Karpas-422 (cell line): ENCODE measurements at regions not wholly inside any gene's neighbourhood (a gene's known extent, or its start where the extent isn't known, plus 50 kb on each side); places are given as distances from the start of the nearest gene placed in this dataset.

Experiments
- DNase-seq: peaks from one replicate; pipeline ENCODE4 v3.0.0-alpha.2; 2015
- H2AFZ ChIP-seq: fragments of 200-600 bp; sonication (generic); 2 replicates; pipeline ENCODE4 v1.6.1; 2014; ENCODE audit warnings: antibody characterized with exemption, low read length, mixed read lengths
- H3K27ac ChIP-seq: fragments of 200-600 bp; sonication (generic); 2 replicates; pipeline ENCODE4 v1.5.1; 2014; ENCODE audit warnings: mild to moderate bottlenecking, low read length, moderate library complexity
- H3K27me3 ChIP-seq: fragments of 200-600 bp; sonication (generic); 2 replicates; pipeline ENCODE4 v1.6.1; 2014; ENCODE audit warnings: low read length, mixed read lengths
- H3K36me3 ChIP-seq: fragments of 200-600 bp; sonication (generic); 2 replicates; pipeline ENCODE4 v1.6.1; 2014; ENCODE audit warnings: low read length, mixed read lengths; ENCODE audit not compliant: insufficient read depth
- H3K4me1 ChIP-seq: fragments of 200-600 bp; sonication (generic); 2 replicates; pipeline ENCODE4 v1.6.1; 2014; ENCODE audit warnings: mild to moderate bottlenecking, low read length, mixed read lengths
- H3K4me2 ChIP-seq: fragments of 200-600 bp; sonication (generic); 2 replicates; pipeline ENCODE4 v1.6.1; 2014; ENCODE audit warnings: low read length, low read depth, mild to moderate bottlenecking; ENCODE audit not compliant: poor library complexity, severe bottlenecking
- H3K4me3 ChIP-seq: fragments of 200-600 bp; sonication (generic); 2 replicates; pipeline ENCODE4 v1.5.1; 2014; ENCODE audit warnings: mild to moderate bottlenecking, antibody characterized with exemption, low read length, mixed read lengths
- H3K79me2 ChIP-seq: fragments of 200-600 bp; sonication (generic); 2 replicates; pipeline ENCODE4 v1.6.1; 2014; ENCODE audit warnings: mild to moderate bottlenecking, low read length, mixed read lengths
- H3K9ac ChIP-seq: fragments of 200-600 bp; sonication (generic); 2 replicates; pipeline ENCODE4 v1.6.0; 2014; ENCODE audit warnings: low read length
- H3K9me2 ChIP-seq: fragments of 200-600 bp; sonication (generic), shearing (Covaris generic); replicated peaks from 2 replicates; pipeline ENCODE4 v1.6.0; 2014; ENCODE audit warnings: mild to moderate bottlenecking, low read length, moderate library complexity; ENCODE audit not compliant: insufficient read depth
- H3K9me3 ChIP-seq: fragments of 300-700, 200-600 bp; sonication (generic); 2 replicates; pipeline ENCODE4 v1.6.1; 2014; ENCODE audit warnings: low read length, mixed read lengths
- H4K20me1 ChIP-seq: fragments of 200-600 bp; sonication (generic); 2 replicates; pipeline ENCODE4 v1.6.1; 2014; ENCODE audit warnings: mild to moderate bottlenecking, antibody characterized with exemption, low read length, low read depth; ENCODE audit not compliant: insufficient read depth

DNA sequence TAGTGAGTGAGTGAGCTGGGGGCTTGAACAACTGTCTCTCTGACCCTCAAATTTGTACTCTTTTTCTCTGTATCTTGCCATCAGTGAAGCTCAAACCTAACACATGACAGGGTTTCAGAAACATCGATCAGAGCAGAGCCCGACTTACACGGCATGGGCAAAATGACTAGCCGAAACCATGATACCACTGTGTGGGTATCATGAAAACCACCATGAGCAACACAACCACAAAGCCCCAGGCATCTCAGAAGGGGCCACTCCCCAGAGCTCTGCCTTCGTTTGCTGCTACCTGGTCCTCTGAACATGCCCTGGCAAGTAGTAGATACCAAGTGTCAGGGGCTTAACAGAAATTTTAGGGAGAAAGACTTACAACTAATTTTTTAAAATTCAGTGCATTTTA, 308.5 kb downstream of the WDR11 start:
- DNase-seq = no peak
- no peaks in the 10 kb centered on the region for H3K9me3 ChIP-seq
- no peak overlapping the region for H3K4me3 ChIP-seq
- H3K4me1 ChIP-seq = no peaks in the 10 kb centered on the region
- H3K36me3 ChIP-seq = no peaks in the 10 kb centered on the region
- no peaks in the 10 kb centered on the region for H4K20me1 ChIP-seq
- no peak overlapping the region for H3K27ac ChIP-seq
- no peak overlapping the region for H3K9ac ChIP-seq
- H2AFZ ChIP-seq = no peak overlapping the region
- no peaks in the 10 kb centered on the region for H3K79me2 ChIP-seq
- H3K27me3 ChIP-seq = no peaks in the 10 kb centered on the region
- H3K4me2 ChIP-seq = no peak overlapping the region
- no peaks in the 10 kb centered on the region for H3K9me2 ChIP-seq

DNA sequence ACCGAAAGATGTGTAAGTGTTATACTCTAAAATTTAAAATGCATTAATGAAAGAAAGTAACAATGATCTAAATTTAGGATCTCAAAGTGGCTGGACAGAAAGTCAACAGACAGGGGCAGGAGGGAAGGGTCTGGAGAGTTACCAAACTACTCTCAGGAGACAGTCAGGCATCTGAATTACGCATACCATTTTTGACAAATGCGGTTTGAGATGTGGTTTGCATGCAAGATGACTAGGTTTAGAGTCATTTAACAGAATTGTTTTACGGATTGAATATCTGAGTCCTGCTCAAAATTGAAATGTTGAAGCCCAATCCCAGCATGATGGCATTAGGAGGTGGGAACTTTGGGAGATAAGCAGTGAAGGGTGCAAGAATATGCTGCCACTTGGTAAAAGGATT, 314.1 kb downstream of the WDR11 start:
- Histone ChIP-seq H3K36me3 (no peaks in the 10 kb centered on the region), H3K4me3 (no peak overlapping the region), H4K20me1 (no peaks in the 10 kb centered on the region), H3K9me2 (no peaks in the 10 kb centered on the region), H3K9ac (no peak overlapping the region), H3K79me2 (no peaks in the 10 kb centered on the region), H3K27ac (no peak overlapping the region), H3K4me1 (no peaks in the 10 kb centered on the region), H3K4me2 (no peak overlapping the region), H3K27me3 (no peaks in the 10 kb centered on the region), H3K9me3 (no peaks in the 10 kb centered on the region), H2AFZ (no peak overlapping the region)
- DNase-seq = no peak

DNA sequence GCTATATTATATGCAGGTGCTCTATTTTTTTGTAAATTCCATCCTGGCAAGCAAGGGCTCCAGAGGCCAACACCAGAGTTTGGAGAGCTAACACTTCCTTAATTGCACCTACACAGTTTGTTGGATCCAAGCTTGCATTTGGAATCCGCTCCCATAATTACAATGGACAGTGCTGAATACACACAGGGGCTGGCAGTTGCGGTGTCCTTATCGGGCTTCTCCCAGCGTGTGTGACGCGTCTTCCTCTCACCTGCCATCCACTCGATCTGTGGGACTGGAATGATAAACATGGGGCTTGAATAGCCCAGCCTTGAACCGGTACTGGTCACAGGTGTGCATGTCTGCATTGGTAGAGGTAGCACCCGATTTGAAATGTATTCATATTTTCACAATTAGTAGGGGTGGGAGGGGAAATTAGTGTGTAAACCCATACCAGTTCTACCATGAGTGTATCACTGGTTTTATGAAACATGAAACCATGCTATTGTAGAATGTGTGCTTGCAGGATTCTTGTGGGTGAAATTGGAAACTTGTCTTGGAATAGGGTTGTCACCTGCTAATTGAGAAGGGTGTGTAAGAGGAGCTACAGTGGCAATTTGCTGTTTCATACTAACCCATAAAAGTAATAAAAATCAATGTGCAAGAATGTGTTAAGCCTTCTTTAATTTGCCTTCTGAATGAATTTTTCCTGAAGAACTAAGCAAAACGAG, 316.5 kb downstream of the WDR11 start:
- no peak for DNase-seq
- Histone ChIP-seq H3K9ac (no peak overlapping the region), H3K27me3 (no peaks in the 10 kb centered on the region), H3K4me1 (no peaks in the 10 kb centered on the region), H2AFZ (no peak overlapping the region), H3K4me3 (no peak overlapping the region), H4K20me1 (no peaks in the 10 kb centered on the region), H3K9me3 (no peaks in the 10 kb centered on the region), H3K4me2 (no peak overlapping the region), H3K79me2 (no peaks in the 10 kb centered on the region), H3K9me2 (no peaks in the 10 kb centered on the region), H3K36me3 (no peaks in the 10 kb centered on the region), H3K27ac (no peak overlapping the region)

DNA sequence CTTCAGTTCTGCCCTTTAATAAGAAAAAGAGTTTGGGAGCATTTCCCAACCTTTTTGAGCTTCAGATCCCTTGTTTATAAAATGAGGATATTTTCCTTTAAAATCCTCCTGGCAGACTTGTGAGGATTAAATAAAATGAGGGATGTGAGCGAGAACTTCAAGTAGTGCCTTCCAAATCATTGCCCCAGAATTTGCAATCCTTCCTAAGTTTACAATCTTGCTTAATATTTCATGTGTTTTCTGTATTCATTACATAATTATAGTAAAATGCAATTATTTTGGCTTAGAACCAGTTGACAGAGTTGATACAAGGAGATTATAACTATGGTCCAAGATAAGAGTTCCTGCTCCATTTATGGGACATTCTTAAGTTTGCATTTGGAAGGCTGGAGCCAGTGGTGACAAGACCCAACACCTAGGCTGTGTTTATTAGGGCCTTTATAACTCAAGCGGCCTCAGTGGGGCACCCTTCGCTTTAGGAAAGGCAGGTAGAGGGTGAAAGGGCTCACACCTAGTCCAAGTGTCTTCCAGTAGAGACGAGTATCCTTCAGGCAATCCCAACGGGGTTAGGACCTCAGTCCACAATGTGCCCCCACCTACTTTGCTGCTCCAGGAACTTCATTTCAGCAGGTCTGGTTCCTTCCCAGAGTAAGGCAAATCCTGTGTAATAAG, 317.5 kb downstream of the WDR11 start:
- H3K27me3 ChIP-seq = no peaks in the 10 kb centered on the region
- H3K4me3 ChIP-seq = no peak overlapping the region
- H4K20me1 ChIP-seq = no peaks in the 10 kb centered on the region
- no peaks in the 10 kb centered on the region for H3K36me3 ChIP-seq
- H3K9me2 ChIP-seq = no peaks in the 10 kb centered on the region
- no peak overlapping the region for H3K9ac ChIP-seq
- H3K27ac ChIP-seq = no peak overlapping the region
- no peaks in the 10 kb centered on the region for H3K79me2 ChIP-seq
- no peaks in the 10 kb centered on the region for H3K9me3 ChIP-seq
- no peak overlapping the region for H3K4me2 ChIP-seq
- no peak overlapping the region for H2AFZ ChIP-seq
- peak; percentile 56 for DNase-seq
- no peaks in the 10 kb centered on the region for H3K4me1 ChIP-seq

DNA sequence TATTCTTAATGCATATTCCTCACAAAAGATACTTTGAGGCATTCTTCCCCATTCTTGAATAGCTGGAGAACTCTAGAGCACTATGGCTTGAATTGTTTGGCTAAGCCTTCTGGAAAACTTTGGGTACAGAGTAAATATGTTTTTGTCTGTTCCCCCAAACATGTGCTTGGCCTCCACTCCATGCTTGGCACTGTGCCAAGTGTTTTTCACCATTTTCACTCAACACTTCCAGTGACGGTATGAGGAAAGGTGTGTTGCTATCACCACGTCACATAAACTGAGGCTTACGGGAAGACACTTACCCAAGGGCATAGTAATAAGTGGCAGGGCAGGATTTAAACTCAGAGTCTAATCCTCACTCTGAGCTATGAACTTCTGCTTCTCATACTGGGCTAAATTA, 318.2 kb downstream of the WDR11 start:
- Histone ChIP-seq H2AFZ (no peak overlapping the region), H4K20me1 (no peaks in the 10 kb centered on the region), H3K4me1 (no peaks in the 10 kb centered on the region), H3K4me3 (no peak overlapping the region), H3K9me3 (no peaks in the 10 kb centered on the region), H3K27ac (no peak overlapping the region), H3K9me2 (no peaks in the 10 kb centered on the region), H3K9ac (no peak overlapping the region), H3K36me3 (no peaks in the 10 kb centered on the region), H3K4me2 (no peak overlapping the region), H3K79me2 (no peaks in the 10 kb centered on the region), H3K27me3 (no peaks in the 10 kb centered on the region)
- no peak for DNase-seq

DNA sequence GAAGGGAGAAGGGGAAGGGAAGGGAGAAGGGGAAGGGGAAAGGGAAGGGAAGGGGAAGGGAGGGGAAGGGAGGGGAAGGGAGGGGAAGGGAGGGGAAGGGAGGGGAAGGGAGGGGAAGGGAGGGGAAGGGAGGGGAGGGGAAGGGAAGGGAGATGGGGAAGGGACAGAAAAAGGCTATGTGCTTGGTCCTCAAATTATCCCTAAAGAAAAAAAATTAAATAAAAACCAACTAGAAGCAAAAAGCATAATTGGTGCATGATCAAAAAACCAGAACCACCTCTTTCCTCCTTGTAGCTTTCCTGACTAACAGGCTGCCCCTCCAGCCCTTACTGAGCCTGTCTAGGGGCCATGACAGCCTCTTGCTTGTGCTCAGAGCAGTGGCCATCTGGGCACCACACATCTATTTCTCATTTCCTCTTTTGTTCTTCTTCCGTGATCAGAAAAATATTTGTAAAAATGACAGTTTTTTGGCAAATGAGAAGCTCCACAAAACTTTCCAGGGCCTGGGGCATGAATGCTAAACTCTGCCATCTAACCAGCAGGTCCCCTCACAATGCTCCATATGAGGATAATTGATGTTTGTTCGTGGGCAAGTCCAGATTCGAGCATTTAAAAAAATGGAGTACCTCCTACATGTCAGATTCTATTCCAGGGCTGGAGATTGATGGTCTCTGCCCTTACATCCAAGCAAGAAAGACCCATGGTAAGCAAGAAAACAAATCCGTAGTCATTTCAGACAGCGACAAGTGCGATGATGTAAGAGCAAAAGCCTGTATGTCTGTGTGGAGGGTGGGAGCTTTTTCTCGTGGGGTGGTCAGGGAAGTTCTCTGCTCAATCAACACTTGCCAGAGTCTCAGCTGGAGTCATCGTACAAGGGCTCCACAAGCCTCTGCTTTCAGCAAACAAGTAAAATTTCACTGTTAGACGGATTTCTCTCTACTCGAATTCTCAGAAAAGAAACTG, 320.9 kb downstream of the WDR11 start:
- Histone ChIP-seq H3K27me3 (no peaks in the 10 kb centered on the region), H3K4me2 (no peak overlapping the region), H3K27ac (no peak overlapping the region), H4K20me1 (no peaks in the 10 kb centered on the region), H3K9me2 (no peaks in the 10 kb centered on the region), H2AFZ (no peak overlapping the region), H3K9me3 (no peaks in the 10 kb centered on the region), H3K79me2 (no peaks in the 10 kb centered on the region), H3K36me3 (no peaks in the 10 kb centered on the region), H3K4me1 (no peaks in the 10 kb centered on the region), H3K4me3 (no peak overlapping the region), H3K9ac (no peak overlapping the region)
- DNase-seq = no peak

DNA sequence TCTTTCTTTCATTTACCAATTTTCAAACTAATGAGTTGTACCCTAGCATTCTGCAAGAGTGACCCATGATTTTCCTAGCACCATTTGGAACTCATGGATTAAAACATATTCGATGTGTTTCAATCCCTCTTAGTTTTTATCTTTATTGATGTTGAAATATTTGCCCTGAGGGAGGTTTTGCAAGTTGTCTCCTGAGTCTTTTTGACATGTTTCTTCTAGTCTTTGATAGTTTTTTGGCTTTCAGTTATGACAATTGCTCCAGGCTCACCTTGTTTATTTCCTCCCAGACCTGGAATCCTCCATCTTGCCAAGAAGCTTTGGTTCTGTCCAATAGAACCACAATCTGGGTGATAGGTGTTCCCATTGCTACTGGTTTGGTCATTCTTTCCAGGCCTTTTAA, 327.8 kb downstream of the WDR11 start:
- Histone ChIP-seq H2AFZ (no peak overlapping the region), H3K4me3 (no peak overlapping the region), H3K79me2 (no peaks in the 10 kb centered on the region), H3K4me2 (no peak overlapping the region), H3K36me3 (no peaks in the 10 kb centered on the region), H3K27me3 (no peaks in the 10 kb centered on the region), H3K4me1 (no peaks in the 10 kb centered on the region), H3K9me2 (no peaks in the 10 kb centered on the region), H3K9ac (no peak overlapping the region), H4K20me1 (no peaks in the 10 kb centered on the region), H3K27ac (no peak overlapping the region), H3K9me3 (no peaks in the 10 kb centered on the region)
- no peak for DNase-seq

DNA sequence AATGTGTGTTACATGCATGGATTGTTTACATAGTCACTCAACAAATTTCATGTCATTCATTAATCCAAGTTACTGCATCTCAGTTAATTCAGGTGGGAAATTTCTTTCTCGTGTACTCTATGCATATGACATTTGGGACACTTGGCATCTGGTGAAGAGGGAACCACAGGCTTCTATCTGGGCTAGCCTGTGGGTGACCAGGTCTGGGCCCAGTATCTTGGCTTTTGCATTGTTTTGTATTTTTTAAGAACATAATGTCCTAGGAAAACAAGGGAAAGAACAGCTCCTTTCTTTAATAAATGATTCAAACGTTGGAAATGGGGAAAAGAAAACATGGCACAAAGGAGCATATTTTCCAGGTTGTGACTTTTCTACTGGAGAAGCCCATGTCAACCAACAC, 331.1 kb downstream of the WDR11 start:
- Histone ChIP-seq H3K9me2 (no peaks in the 10 kb centered on the region), H4K20me1 (no peaks in the 10 kb centered on the region), H3K27ac (no peak overlapping the region), H3K4me1 (no peaks in the 10 kb centered on the region), H3K9ac (no peak overlapping the region), H3K36me3 (no peaks in the 10 kb centered on the region), H3K9me3 (no peaks in the 10 kb centered on the region), H3K4me2 (no peak overlapping the region), H2AFZ (no peak overlapping the region), H3K27me3 (no peaks in the 10 kb centered on the region), H3K79me2 (no peaks in the 10 kb centered on the region), H3K4me3 (no peak overlapping the region)
- no peak for DNase-seq
